Panc1 (cell line): ENCODE measurements at regions not wholly inside any gene's neighbourhood (a gene's known extent, or its start where the extent isn't known, plus 50 kb on each side); places are given as distances from the start of the nearest gene placed in this dataset.

Source experiments
- ATAC-seq: fragments of 200-7000 bp; cut with Tn5 transposase; 2 replicates; pipeline ENCODE4 v1.9.1; 2020; ENCODE audit warnings: mild to moderate bottlenecking, moderate library complexity
- BruUV-seq: library from RNA; stranded (reverse); fragments of 400-500 nt; replicated peaks from 2 replicates; lab custom pipeline; 2021; lab: Mats Ljungman, UMichigan
- CTCF ChIA-PET: fragments of 300-600 bp; sonication (Branson Sonifier 250); formaldehyde crosslinking; loops from one replicate; lab custom pipeline; 2022; ENCODE audit warnings: antibody characterized with exemption; lab: Charles Lee
- POLR2A ChIA-PET: fragments of 300-600 bp; sonication (Branson Sonifier 250); formaldehyde crosslinking; loops from one replicate; lab custom pipeline; 2022; ENCODE audit warnings: antibody characterized with exemption; lab: Charles Lee
- DNase-seq: peaks from one replicate; pipeline ENCODE4 v3.0.0-alpha.2; 2010; ENCODE audit warnings: low read depth, low spot score
- H3K27ac ChIP-seq: 2 replicates; pipeline ENCODE4 v1.5.1; 2011; ENCODE audit warnings: mild to moderate bottlenecking, low read length, inconsistent platforms
- H3K27me3 ChIP-seq: fragments of 200-500 bp; sonication (Bioruptor generic); 2 replicates; pipeline ENCODE4 v1.6.0; 2014; ENCODE audit warnings: low read length, inconsistent platforms; ENCODE audit not compliant: control insufficient read depth, insufficient read depth
- H3K36me3 ChIP-seq: fragments of 200-500 bp; sonication (Bioruptor generic); 2 replicates; pipeline ENCODE4 v1.5.1; 2014; ENCODE audit warnings: inconsistent platforms, mild to moderate bottlenecking, low read length, moderate library complexity; ENCODE audit not compliant: control insufficient read depth, insufficient read depth
- H3K4me1 ChIP-seq: 2 replicates; pipeline ENCODE4 v1.5.1; 2011; ENCODE audit warnings: inconsistent platforms, mild to moderate bottlenecking, low read length, moderate library complexity; ENCODE audit not compliant: control insufficient read depth, insufficient read depth
- H3K4me3 ChIP-seq, 2 experiments: 2 replicates each; pipeline ENCODE4 v1.5.1; 2011 to 2012; ENCODE audit warnings: low read depth in 2 of 2, low read length in 2 of 2, mild to moderate bottlenecking in 2 of 2, inconsistent platforms in 1 of 2, moderate library complexity in 1 of 2
- H3K9me3 ChIP-seq: fragments of 200-500 bp; sonication (Bioruptor generic); 2 replicates; pipeline ENCODE4 v1.5.1; 2014; ENCODE audit warnings: low read depth, mild to moderate bottlenecking, inconsistent platforms, low read length, moderate library complexity; ENCODE audit not compliant: control insufficient read depth, insufficient read depth
- CTCF ChIP-seq: fragments of 450-650 bp; IDR thresholded peaks from 2 replicates; pipeline ENCODE4 v1.5.1; 2017; ENCODE audit warnings: mild to moderate bottlenecking
- POLR2AphosphoS5 ChIP-seq: IDR thresholded peaks from 2 replicates; pipeline ENCODE4 v1.6.1; 2012; ENCODE audit warnings: mild to moderate bottlenecking, low read depth, low read length, moderate library complexity
- REST ChIP-seq, 2 experiments: IDR thresholded peaks; 2 replicates each; pipeline ENCODE4 v1.6.1; 2011 to 2012; ENCODE audit warnings: low read depth in 2 of 2, control low read depth in 1 of 2, low read length in 1 of 2, mild to moderate bottlenecking in 1 of 2, moderate library complexity in 1 of 2; ENCODE audit not compliant: insufficient read depth in 1 of 2
- SIN3A ChIP-seq: IDR thresholded peaks from 2 replicates; pipeline ENCODE4 v1.6.1; 2012; ENCODE audit warnings: low read depth, mild to moderate bottlenecking, low read length, moderate library complexity, borderline replicate concordance; ENCODE audit not compliant: insufficient read depth
- TCF7L2 ChIP-seq: IDR thresholded peaks from 2 replicates; pipeline ENCODE4 v1.6.1; 2011; ENCODE audit warnings: mild to moderate bottlenecking, low read depth, low read length, inconsistent platforms
- in situ Hi-C: cut with HindIII; loops from 2 replicates; pipeline ENCODE4 v1.10.0; 2016; ENCODE audit warnings: low sequenced_read_pairs, low pct_unique_long_range_greater_than_20kb
- intact Hi-C: fragments of 100-400 bp; cut with micrococcal nuclease; formaldehyde crosslinking; loops from one replicate; pipeline ENCODE4 v1.10.0; 2022; ENCODE audit not compliant: unreplicated experiment

GRCh38 chr3:31014317-31015040 lies 120.0 kb upstream of the GADL1 start:
- Histone ChIP-seq H3K27ac (no peak overlapping the region), H3K4me3 (no peak overlapping the region), H3K27me3 (no peaks in the 10 kb centered on the region), H3K36me3 (no peaks in the 10 kb centered on the region), H3K4me1 (no peaks in the 10 kb centered on the region), H3K9me3 (no peaks in the 10 kb centered on the region)
- ATAC-seq (no peak), DNase-seq (no peak)
- CTCF ChIA-PET: no interaction called here
- no TSS peak for BruUV-seq
- intact Hi-C loops: no loop called here
- in situ Hi-C loops: no loop called here
- TF ChIP-seq CTCF (no peak), REST (IDR thresholded peaks at IDR 0.05; ENCODE audit: insufficient read depth in 1 of 2, low read depth in 2 of 2, low read length in 1 of 2) (no peak), TCF7L2 (no peak), SIN3A (no peak), POLR2AphosphoS5 (no peak)
- POLR2A ChIA-PET: no interaction called here

GRCh38 chr3:31016196-31016595 lies 121.7 kb upstream of the GADL1 start:
- DNase-seq: no peak
- H3K4me1 ChIP-seq: no peaks in the 10 kb centered on the region
- intact Hi-C loops: no loop called here
- in situ Hi-C loops: no loop called here
- H3K27me3 ChIP-seq: no peaks in the 10 kb centered on the region
- H3K9me3 ChIP-seq: no peaks in the 10 kb centered on the region
- BruUV-seq: no TSS peak
- CTCF ChIA-PET: no interaction called here
- POLR2A ChIA-PET: no interaction called here
- H3K36me3 ChIP-seq: no peaks in the 10 kb centered on the region
- ATAC-seq: no peak
- TF ChIP-seq TCF7L2 (no peak), POLR2AphosphoS5 (no peak), REST (IDR thresholded peaks at IDR 0.05; ENCODE audit: insufficient read depth in 1 of 2, low read depth in 2 of 2, low read length in 1 of 2) (no peak), CTCF (no peak), SIN3A (no peak)
- H3K27ac ChIP-seq: no peak overlapping the region
- no peak overlapping the region for H3K4me3 ChIP-seq
